K562 (cell line): ENCODE measurements at regions not wholly inside any gene's neighbourhood (a gene's known extent, or its start where the extent isn't known, plus 50 kb on each side); places are given as distances from the start of the nearest gene placed in this dataset.
"Not testable (repeated sequence)": the region's sequence is repeated elsewhere in the genome, so short reads cannot be mapped to it uniquely, and the experiment has no call there.

Source experiments
- ATAC-seq: fragments of 200-7000 bp; cut with Tn5 transposase; 3 replicates; pipeline ENCODE4 v1.9.1; 2020; ENCODE audit warnings: moderate library complexity
- BruUV-seq: library from RNA; stranded (reverse); fragments of 400-500 nt; replicated peaks from 2 replicates; lab custom pipeline; 2021; lab: Mats Ljungman, UMichigan
- CTCF ChIA-PET: fragments of 300-600 bp; formaldehyde crosslinking; extraction: SDS; loops from one replicate; lab custom pipeline; 2021; ENCODE audit warnings: low intra/inter-chr PET ratio; lab: Yijun Ruan, JAX
- POLR2A ChIA-PET: fragments of 300-600, 350-650 bp; sonication (Branson Sonifier 250); formaldehyde crosslinking; extraction: SDS; loops from one replicate; lab custom pipeline; 2021; ENCODE audit warnings: antibody characterized with exemption, inconsistent platforms; lab: Yijun Ruan, JAX
- DNase-seq, 4 experiments: peaks; one replicate each; pipeline versions ENCODE4 v3.0.0 to v3.0.0-alpha.2; 2011 to 2018; ENCODE audit warnings: low spot score in 3 of 4, mixed read lengths in 3 of 4; ENCODE audit errors: extremely low read depth in 1 of 4
- FAIRE-seq: peaks from 2 replicates; lab custom pipeline; 2011; peaks lifted over from hg19 to GRCh38; lab: Jason Lieb, UNC
- H2AFZ ChIP-seq: 2 replicates; pipeline ENCODE4 v1.6.0; 2011; ENCODE audit warnings: low read depth, low read length, control low read depth, inconsistent platforms
- H3K27ac ChIP-seq: fragments of 200-600 bp; 3 replicates; pipeline ENCODE4 v1.8.0; 2011; ENCODE audit warnings: low read depth, mild to moderate bottlenecking, control low read depth, inconsistent platforms, low read length, moderate library complexity, mixed read lengths; ENCODE audit errors: extremely low read depth
- H3K27me3 ChIP-seq, 2 experiments: fragments of 300-600 bp in 1 of 2; 2 replicates in 1 of 2; 3 replicates in 1 of 2; pipeline versions ENCODE4 v1.6.0 to v1.8.0; 2011; ENCODE audit warnings: inconsistent platforms in 2 of 2, low read length in 2 of 2, mild to moderate bottlenecking in 1 of 2, mixed read lengths in 1 of 2, moderate library complexity in 1 of 2; ENCODE audit not compliant: control insufficient read depth in 2 of 2, insufficient read depth in 2 of 2
- H3K36me3 ChIP-seq: fragments of 300-600 bp; 3 replicates; pipeline ENCODE4 v1.8.0; 2011; ENCODE audit warnings: mild to moderate bottlenecking, low read length, inconsistent platforms; ENCODE audit not compliant: control insufficient read depth, insufficient read depth
- H3K4me1 ChIP-seq, 2 experiments: fragments of 200-600 bp in 1 of 2; replicated peaks in 1 of 2; 2 replicates in 1 of 2; 3 replicates in 1 of 2; pipeline versions ENCODE4 v1.5.1 to v1.8.0; 2011; ENCODE audit warnings: inconsistent platforms in 2 of 2, low read length in 2 of 2, mild to moderate bottlenecking in 1 of 2, mixed read lengths in 1 of 2, moderate library complexity in 1 of 2; ENCODE audit not compliant: control insufficient read depth in 2 of 2, insufficient read depth in 2 of 2
- H3K4me2 ChIP-seq: 2 replicates; pipeline ENCODE4 v1.6.1; 2011; ENCODE audit warnings: low read length, control low read depth, inconsistent platforms, mixed read lengths; ENCODE audit not compliant: insufficient read depth
- H3K4me3 ChIP-seq: fragments of 200-600 bp; sonication (generic), shearing (Covaris generic); 2 replicates; pipeline ENCODE4 v1.5.1; 2016; ENCODE audit warnings: control low read depth, inconsistent platforms
- H3K79me2 ChIP-seq: fragments of 200-600 bp; 3 replicates; pipeline ENCODE4 v1.8.0; 2011; ENCODE audit warnings: low read length, inconsistent platforms; ENCODE audit not compliant: control insufficient read depth, insufficient read depth
- H3K9ac ChIP-seq, 2 experiments: 2 replicates each; pipeline versions ENCODE4 v1.6.0 to v1.6.1; 2011; ENCODE audit warnings: low read depth in 2 of 2, low read length in 2 of 2, control low read depth in 1 of 2, inconsistent platforms in 1 of 2, mild to moderate bottlenecking in 1 of 2, mixed read lengths in 1 of 2; ENCODE audit not compliant: insufficient read depth in 1 of 2
- H3K9me1 ChIP-seq: one replicate; pipeline ENCODE4 v1.6.0; 2011; ENCODE audit warnings: inconsistent platforms, mild to moderate bottlenecking, low read length, moderate library complexity; ENCODE audit not compliant: control insufficient read depth, insufficient read depth
- H3K9me3 ChIP-seq: replicated peaks from 2 replicates; pipeline ENCODE4 v1.5.1; 2011; ENCODE audit warnings: low read depth, low read length, inconsistent platforms; ENCODE audit not compliant: control insufficient read depth, insufficient read depth
- H4K20me1 ChIP-seq: replicated peaks from 2 replicates; pipeline ENCODE4 v1.6.1; 2011; ENCODE audit warnings: low read length, inconsistent platforms, mixed read lengths; ENCODE audit not compliant: control insufficient read depth, insufficient read depth
- CBX5 ChIP-seq: IDR thresholded peaks from 2 replicates; pipeline ENCODE4 v1.6.1; 2014; ENCODE audit warnings: low read depth, borderline replicate concordance
- FOXJ3 ChIP-seq: sonication (generic); formaldehyde crosslinking; IDR thresholded peaks from 2 replicates; pipeline ENCODE4 v1.4.0; 2020; ENCODE audit warnings: mild to moderate bottlenecking, missing genetic modification reagents
- IRF9 ChIP-seq: fragments of 450-650 bp; IDR thresholded peaks from 2 replicates; pipeline ENCODE4 v1.6.1; 2016; ENCODE audit warnings: missing biosample characterization, missing genetic modification characterization
- TRIM28 ChIP-seq: fragments of 450-650 bp; IDR thresholded peaks from 2 replicates; pipeline ENCODE4 v1.6.1; 2017
- ZNF165 ChIP-seq: fragments of 250-450 bp; sonication (Bioruptor Pico); IDR thresholded peaks from 2 replicates; pipeline ENCODE4 v1.4.0; 2020; ENCODE audit warnings: borderline replicate concordance
- ZNF212 ChIP-seq: fragments of 450-650 bp; formaldehyde crosslinking; IDR thresholded peaks from 2 replicates; pipeline ENCODE4 v1.4.0; 2020; ENCODE audit warnings: mild to moderate bottlenecking
- in situ Hi-C: fragments of 300-500 bp; cut with MboI; formaldehyde crosslinking; loops from 4 replicates; pipeline ENCODE4 v1.15.0; 2018; ENCODE audit warnings: inconsistent platforms, mixed read lengths
- intact Hi-C: fragments of 100-400 bp; cut with micrococcal nuclease; formaldehyde crosslinking; loops from 2 replicates; pipeline ENCODE4 v1.14.2; 2022

GRCh38 chr6:86765211-86765610 is 172.1 kb upstream of the HTR1E start (continued):
- TF ChIP-seq ZNF165 (CRISPR knock-in tag): no peak
- no peak for TF ChIP-seq FOXJ3 (CRISPR knock-in tag)
- no peak for TF ChIP-seq ZNF212 (CRISPR knock-in tag)
- no peak for TF ChIP-seq IRF9 (tag)
- TF ChIP-seq, all 486 proteins: peak for 0

- H2AFZ ChIP-seq, H3K36me3 ChIP-seq, CTCF ChIA-PET, H4K20me1 ChIP-seq, H3K9me3 ChIP-seq, H3K27ac ChIP-seq, intact Hi-C loops, in situ Hi-C loops, ATAC-seq, H3K4me1 ChIP-seq, H3K4me2 ChIP-seq, H3K79me2 ChIP-seq, H3K27me3 ChIP-seq, FAIRE-seq, H3K4me3 ChIP-seq, H3K9ac ChIP-seq, H3K9me1 ChIP-seq, DNase-seq, BruUV-seq: not testable (repeated sequence)
- POLR2A ChIA-PET: interaction anchor here (0.6 kb wide), 1 partner anchor 1621 kb away, joined by 4 read pairs; no protein-coding TSS in a partner anchor
- TF ChIP-seq TRIM28 (0 out of 2 replicates have a peak, but pooled peaks have one; percentile 72), CBX5 (peak; percentile 63; the same call in 1 of the 2 replicates)
Observed at GRCh38 chr6:86759953-86760352, 177.4 kb upstream of the HTR1E start.
